MM.1S (cell line): ENCODE measurements at regions not wholly inside any gene's neighbourhood (a gene's known extent, or its start where the extent isn't known, plus 50 kb on each side); places are given as distances from the start of the nearest gene placed in this dataset.

Source experiments
- EZH2 ChIP-seq: fragments of 300-600 bp; sonication (generic); optimal IDR thresholded peaks from 2 replicates; pipeline ENCODE3; 2017; ENCODE audit warnings: low read depth, mild to moderate bottlenecking, antibody characterized with exemption, low read length, mixed read lengths
- TF ChIP-seq, protein P1 (sequence below): fragments of 300-600 bp; sonication (generic); IDR thresholded peaks from 2 replicates; pipeline ENCODE4 v1.5.1; 2016; ENCODE audit warnings: antibody characterized with exemption, low read length, mixed read lengths

DNA sequence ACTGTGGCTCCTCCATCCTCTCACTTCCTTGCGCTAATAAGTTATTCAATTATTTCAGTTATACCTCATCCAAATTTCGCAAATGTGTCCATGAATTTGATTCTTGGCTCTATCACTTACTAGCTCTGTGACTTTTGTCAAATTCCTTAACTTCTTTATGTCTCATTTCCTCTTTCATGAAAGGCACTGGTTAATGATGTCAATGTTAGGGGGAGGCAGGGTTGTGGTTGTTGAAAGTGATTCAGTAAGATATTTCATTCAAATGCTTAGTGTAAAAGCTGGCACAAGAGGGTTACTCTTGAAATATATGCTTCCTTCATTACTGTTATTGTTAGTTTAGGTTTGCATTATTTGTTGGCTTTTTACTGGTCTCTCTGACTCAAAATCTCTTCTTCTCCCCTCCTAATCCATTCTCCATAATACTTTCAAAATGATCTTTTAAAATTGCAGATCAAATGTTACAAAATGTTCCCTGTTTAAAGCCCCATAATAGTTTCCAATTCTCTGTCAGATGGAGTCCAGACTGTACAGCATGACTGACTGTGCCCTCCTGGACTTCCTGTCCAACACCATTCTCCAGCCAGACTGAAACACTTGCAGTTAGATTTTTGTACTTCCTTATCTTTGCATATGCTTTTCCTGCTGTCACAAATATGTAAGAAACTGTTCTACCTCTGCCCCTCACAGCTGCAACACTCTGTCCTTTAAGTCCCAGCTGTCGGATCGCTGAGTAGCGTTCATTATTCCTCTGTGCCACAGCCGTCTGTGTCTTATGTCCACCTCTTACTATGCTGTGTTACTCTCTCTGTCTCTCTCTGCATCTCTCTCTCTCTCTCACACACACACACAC is 510.6 kb upstream of the RAG2 start:
- no peak for TF ChIP-seq EZH2
- TF ChIP-seq, protein P1, sequence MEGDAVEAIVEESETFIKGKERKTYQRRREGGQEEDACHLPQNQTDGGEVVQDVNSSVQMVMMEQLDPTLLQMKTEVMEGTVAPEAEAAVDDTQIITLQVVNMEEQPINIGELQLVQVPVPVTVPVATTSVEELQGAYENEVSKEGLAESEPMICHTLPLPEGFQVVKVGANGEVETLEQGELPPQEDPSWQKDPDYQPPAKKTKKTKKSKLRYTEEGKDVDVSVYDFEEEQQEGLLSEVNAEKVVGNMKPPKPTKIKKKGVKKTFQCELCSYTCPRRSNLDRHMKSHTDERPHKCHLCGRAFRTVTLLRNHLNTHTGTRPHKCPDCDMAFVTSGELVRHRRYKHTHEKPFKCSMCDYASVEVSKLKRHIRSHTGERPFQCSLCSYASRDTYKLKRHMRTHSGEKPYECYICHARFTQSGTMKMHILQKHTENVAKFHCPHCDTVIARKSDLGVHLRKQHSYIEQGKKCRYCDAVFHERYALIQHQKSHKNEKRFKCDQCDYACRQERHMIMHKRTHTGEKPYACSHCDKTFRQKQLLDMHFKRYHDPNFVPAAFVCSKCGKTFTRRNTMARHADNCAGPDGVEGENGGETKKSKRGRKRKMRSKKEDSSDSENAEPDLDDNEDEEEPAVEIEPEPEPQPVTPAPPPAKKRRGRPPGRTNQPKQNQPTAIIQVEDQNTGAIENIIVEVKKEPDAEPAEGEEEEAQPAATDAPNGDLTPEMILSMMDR, result no peak
